Keratinocyte (primary cell): ENCODE measurements at regions not wholly inside any gene's neighbourhood (a gene's known extent, or its start where the extent isn't known, plus 50 kb on each side); places are given as distances from the start of the nearest gene placed in this dataset.

Experiments used
- DNase-seq: peaks from one replicate; pipeline ENCODE4 v3.0.0-alpha.2; 2011; ENCODE audit warnings: low read depth, missing footprints, low spot score
- FAIRE-seq: peaks from 2 replicates; lab custom pipeline; 2011; peaks lifted over from hg19 to GRCh38; lab: Jason Lieb, UNC
- H2AFZ ChIP-seq: 2 replicates; pipeline ENCODE4 v1.6.0; 2012; ENCODE audit warnings: low read length, control low read depth, inconsistent platforms; ENCODE audit not compliant: control insufficient read depth
- H3K27ac ChIP-seq: 2 replicates; pipeline ENCODE4 v1.5.1; 2011; ENCODE audit warnings: low read length; ENCODE audit not compliant: control insufficient read depth, insufficient read depth
- H3K27me3 ChIP-seq: 3 replicates; pipeline ENCODE4 v1.6.0; 2011; ENCODE audit warnings: low read length; ENCODE audit not compliant: control insufficient read depth, insufficient read depth; ENCODE audit errors: extremely low read depth
- H3K36me3 ChIP-seq, 2 experiments: 2 replicates in 1 of 2; 3 replicates in 1 of 2; pipeline ENCODE4 v1.5.1; 2011; ENCODE audit warnings: low read length in 2 of 2, mild to moderate bottlenecking in 1 of 2; ENCODE audit not compliant: control insufficient read depth in 2 of 2, insufficient read depth in 2 of 2; ENCODE audit errors: extremely low read depth in 1 of 2
- H3K4me1 ChIP-seq: 3 replicates; pipeline ENCODE4 v1.5.1; 2011; ENCODE audit warnings: low read length; ENCODE audit not compliant: control insufficient read depth, insufficient read depth; ENCODE audit errors: extremely low read depth
- H3K4me2 ChIP-seq: 3 replicates; pipeline ENCODE4 v1.6.0; 2011; ENCODE audit warnings: low read depth, low read length; ENCODE audit not compliant: control insufficient read depth, insufficient read depth; ENCODE audit errors: extremely low read depth
- H3K4me3 ChIP-seq, 3 experiments: fragments of 200-600 bp in 1 of 3; sonication (generic) in 1 of 3; 2 replicates in 2 of 3; 3 replicates in 1 of 3; pipeline ENCODE4 v1.5.1; 2011 to 2016; ENCODE audit warnings: low read length in 3 of 3, mild to moderate bottlenecking in 3 of 3, control low read depth in 2 of 3, inconsistent platforms in 1 of 3, low read depth in 1 of 3, mixed read lengths in 1 of 3, mixed run types in 1 of 3, moderate library complexity in 1 of 3; ENCODE audit not compliant: control insufficient read depth in 2 of 3, insufficient read depth in 2 of 3; ENCODE audit errors: extremely low read depth in 1 of 3
- H3K79me2 ChIP-seq: 2 replicates; pipeline ENCODE4 v1.6.0; 2012; ENCODE audit warnings: low read length; ENCODE audit not compliant: control insufficient read depth, insufficient read depth
- H3K9ac ChIP-seq: 3 replicates; pipeline ENCODE4 v1.6.0; 2011; ENCODE audit warnings: low read length; ENCODE audit not compliant: control insufficient read depth, insufficient read depth; ENCODE audit errors: extremely low read depth
- H3K9me1 ChIP-seq: 3 replicates; pipeline ENCODE4 v1.6.0; 2011; ENCODE audit warnings: low read length; ENCODE audit not compliant: control insufficient read depth, insufficient read depth; ENCODE audit errors: extremely low read depth
- H3K9me3 ChIP-seq: 2 replicates; pipeline ENCODE4 v1.5.1; 2012; ENCODE audit warnings: low read depth, low read length; ENCODE audit not compliant: control insufficient read depth
- H4K20me1 ChIP-seq: 3 replicates; pipeline ENCODE4 v1.6.0; 2011; ENCODE audit warnings: low read length; ENCODE audit not compliant: control insufficient read depth, insufficient read depth; ENCODE audit errors: extremely low read depth
- CTCF ChIP-seq, 3 experiments: IDR thresholded peaks in 1 of 3; conservative IDR thresholded peaks in 1 of 3; optimal IDR thresholded peaks in 1 of 3; 2 replicates in 2 of 3; 3 replicates in 1 of 3; pipeline versions ENCODE3 to v1.5.1; 2011; ENCODE audit warnings: low read length in 3 of 3, mild to moderate bottlenecking in 3 of 3, moderate library complexity in 2 of 3, control low read depth in 1 of 3, inconsistent platforms in 1 of 3; ENCODE audit not compliant: insufficient read depth in 2 of 3; ENCODE audit errors: extremely low read depth in 1 of 3
- EZH2 ChIP-seq: IDR thresholded peaks from one replicate; pipeline ENCODE4 v1.6.1; 2012; ENCODE audit warnings: inconsistent platforms, mild to moderate bottlenecking, low read length, moderate library complexity
- dilution Hi-C: fragments of 300-500 bp; cut with MboI; formaldehyde crosslinking; loops from one replicate; pipeline ENCODE4 v1.7.0; 2020; ENCODE audit warnings: low sequenced_read_pairs; ENCODE audit not compliant: extremely low pct_ligation_motif_present

DNA sequence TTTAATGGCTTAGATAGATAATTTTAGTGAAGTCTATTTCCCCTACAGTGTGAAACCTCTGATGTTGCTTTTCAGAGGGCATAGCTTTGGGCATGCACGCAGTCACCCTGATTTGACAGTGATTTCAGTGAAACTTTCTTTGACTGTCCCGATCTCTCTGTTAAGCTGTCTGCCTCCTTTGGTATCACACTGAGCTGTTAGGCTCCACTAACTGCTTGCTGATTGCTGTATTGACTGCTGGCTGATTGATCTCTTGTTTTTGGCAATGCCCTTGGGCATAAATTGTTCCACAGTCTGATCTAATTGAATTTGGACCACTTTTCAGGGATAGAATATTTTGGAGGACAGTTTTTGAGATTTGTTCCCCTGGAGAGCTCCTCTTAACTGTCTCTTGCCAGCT lies 68.5 kb upstream of the CCDC54 start:
- FAIRE-seq (no peak), DNase-seq (no peak)
- H2AFZ ChIP-seq: no peak overlapping the region

GRCh38 chr3:107309312-107309711 lies 67.9 kb upstream of the CCDC54 start:
- Histone ChIP-seq H2AFZ (no peak overlapping the region), H3K27ac (no peak overlapping the region), H3K4me3 (no peak overlapping the region), H3K36me3 (no peaks in the 10 kb centered on the region), H3K4me1 (no peaks in the 10 kb centered on the region), H3K4me2 (no peak overlapping the region), H4K20me1 (no peaks in the 10 kb centered on the region), H3K27me3 (no peaks in the 10 kb centered on the region), H3K9me3 (no peaks in the 10 kb centered on the region), H3K79me2 (no peaks in the 10 kb centered on the region), H3K9me1 (no peaks in the 10 kb centered on the region), H3K9ac (no peak overlapping the region)
- no peak for TF ChIP-seq EZH2
- no peak for TF ChIP-seq CTCF (optimal IDR thresholded peaks at IDR 0.05 in 1 of 3, IDR thresholded peaks at IDR 0.05 in 1 of 3, conservative IDR thresholded peaks at IDR 0.05 in 1 of 3; ENCODE audit: extremely low read depth in 1 of 3, insufficient read depth in 2 of 3, low read length in 3 of 3)
- no peak for DNase-seq
- FAIRE-seq: no peak
- dilution Hi-C loops: no loop called here

More for the DNA sequence above, 68.5 kb upstream of the CCDC54 start:
- no peaks in the 10 kb centered on the region for H3K79me2 ChIP-seq
- no peak overlapping the region for H3K4me2 ChIP-seq
- H3K27ac ChIP-seq: no peak overlapping the region
- H3K27me3 ChIP-seq: no peaks in the 10 kb centered on the region
- no peaks in the 10 kb centered on the region for H3K4me1 ChIP-seq
- no peak overlapping the region for H3K9ac ChIP-seq
- no peak overlapping the region for H3K4me3 ChIP-seq
- dilution Hi-C loops: no loop called here
- no peaks in the 10 kb centered on the region for H3K9me1 ChIP-seq
- no peak for TF ChIP-seq CTCF (optimal IDR thresholded peaks at IDR 0.05 in 1 of 3, IDR thresholded peaks at IDR 0.05 in 1 of 3, conservative IDR thresholded peaks at IDR 0.05 in 1 of 3; ENCODE audit: extremely low read depth in 1 of 3, insufficient read depth in 2 of 3, low read length in 3 of 3)
- no peaks in the 10 kb centered on the region for H3K9me3 ChIP-seq
- no peaks in the 10 kb centered on the region for H3K36me3 ChIP-seq
- no peaks in the 10 kb centered on the region for H4K20me1 ChIP-seq
